ENCODE measurements at regions not wholly inside any gene's neighbourhood (a gene's known extent, or its start where the extent isn't known, plus 50 kb on each side); places are given as distances from the start of the nearest gene placed in this dataset.

GRCh38 chr7:51680594-51681399 lies 364.2 kb upstream of the COBL start:
- no peak overlapping the region for H3K4me3 ChIP-seq (ENCODE audit: low read depth, poor library complexity, severe bottlenecking)
- DNase-seq (ENCODE audit: low spot score in 2 of 2) = no peak
- no peak for TF ChIP-seq POLR2A (IDR thresholded peaks at IDR 0.05)
- TF ChIP-seq, protein P1, sequence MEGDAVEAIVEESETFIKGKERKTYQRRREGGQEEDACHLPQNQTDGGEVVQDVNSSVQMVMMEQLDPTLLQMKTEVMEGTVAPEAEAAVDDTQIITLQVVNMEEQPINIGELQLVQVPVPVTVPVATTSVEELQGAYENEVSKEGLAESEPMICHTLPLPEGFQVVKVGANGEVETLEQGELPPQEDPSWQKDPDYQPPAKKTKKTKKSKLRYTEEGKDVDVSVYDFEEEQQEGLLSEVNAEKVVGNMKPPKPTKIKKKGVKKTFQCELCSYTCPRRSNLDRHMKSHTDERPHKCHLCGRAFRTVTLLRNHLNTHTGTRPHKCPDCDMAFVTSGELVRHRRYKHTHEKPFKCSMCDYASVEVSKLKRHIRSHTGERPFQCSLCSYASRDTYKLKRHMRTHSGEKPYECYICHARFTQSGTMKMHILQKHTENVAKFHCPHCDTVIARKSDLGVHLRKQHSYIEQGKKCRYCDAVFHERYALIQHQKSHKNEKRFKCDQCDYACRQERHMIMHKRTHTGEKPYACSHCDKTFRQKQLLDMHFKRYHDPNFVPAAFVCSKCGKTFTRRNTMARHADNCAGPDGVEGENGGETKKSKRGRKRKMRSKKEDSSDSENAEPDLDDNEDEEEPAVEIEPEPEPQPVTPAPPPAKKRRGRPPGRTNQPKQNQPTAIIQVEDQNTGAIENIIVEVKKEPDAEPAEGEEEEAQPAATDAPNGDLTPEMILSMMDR (IDR thresholded peaks at IDR 0.05) = no peak
- WGBS, 2 donors = 78 to 79% methylated on average over 13 of the region's 13 CpGs
- intact Hi-C loops (cut with DNase I; ENCODE audit: low total_unique reads) = no loop called here

GRCh38 chr7:51679358-51679757 lies 362.7 kb upstream of the COBL start:
- no peak overlapping the region for H3K4me3 ChIP-seq (ENCODE audit: low read depth, poor library complexity, severe bottlenecking)
- no peak for DNase-seq (ENCODE audit: low spot score in 2 of 2)
- intact Hi-C loops (cut with DNase I; ENCODE audit: low total_unique reads) = no loop called here
- WGBS, 2 donors = 77 to 82% methylated on average over 9 of the region's 9 CpGs
- TF ChIP-seq, protein P1 (IDR thresholded peaks at IDR 0.05) = no peak
- TF ChIP-seq POLR2A (IDR thresholded peaks at IDR 0.05) = no peak

DNA sequence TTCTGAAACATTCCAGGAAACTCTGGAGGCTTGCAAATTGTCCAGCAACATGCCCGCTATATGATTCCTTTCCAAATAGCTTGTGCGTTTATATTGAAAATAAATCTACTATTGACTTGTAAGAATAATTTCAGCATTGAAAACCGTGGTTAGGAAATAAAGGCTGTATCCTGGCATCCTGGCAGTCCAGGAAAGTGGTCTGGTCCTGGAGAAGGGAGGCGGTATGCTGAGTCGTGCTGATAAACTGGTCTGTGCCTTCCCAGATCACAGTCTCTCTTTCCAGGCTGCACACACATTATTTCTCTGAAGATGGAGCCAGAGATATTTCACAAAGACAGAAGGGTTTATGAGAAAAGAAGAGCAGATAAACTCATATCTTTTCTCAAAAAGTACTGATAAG lies 350.1 kb upstream of the COBL start:
- H3K4me3 ChIP-seq (ENCODE audit: low read depth, poor library complexity, severe bottlenecking) = no peak overlapping the region
- TF ChIP-seq, protein P1 (IDR thresholded peaks at IDR 0.05) = no peak
- no peak for TF ChIP-seq POLR2A (IDR thresholded peaks at IDR 0.05)
- DNase-seq (ENCODE audit: low spot score in 2 of 2) = no peak
- intact Hi-C loops (cut with DNase I; ENCODE audit: low total_unique reads) = no loop called here
- WGBS, 2 donors = 35 to 40% methylated on average over 5 of the region's 5 CpGs

- H3K4me3 ChIP-seq (ENCODE audit: low read depth, poor library complexity, severe bottlenecking) = no peak overlapping the region
- intact Hi-C loops (cut with DNase I; ENCODE audit: low total_unique reads) = no loop called here
- no peak for TF ChIP-seq POLR2A (IDR thresholded peaks at IDR 0.05)
- TF ChIP-seq, protein P1 (IDR thresholded peaks at IDR 0.05) = no peak
- DNase-seq (ENCODE audit: low spot score in 2 of 2) = no peak
- 13 to 19% methylated on average over 3 of the region's 3 CpGs for WGBS, 2 donors
Measured at GRCh38 chr7:51666266-51666665, 349.7 kb upstream of the COBL start.

DNA sequence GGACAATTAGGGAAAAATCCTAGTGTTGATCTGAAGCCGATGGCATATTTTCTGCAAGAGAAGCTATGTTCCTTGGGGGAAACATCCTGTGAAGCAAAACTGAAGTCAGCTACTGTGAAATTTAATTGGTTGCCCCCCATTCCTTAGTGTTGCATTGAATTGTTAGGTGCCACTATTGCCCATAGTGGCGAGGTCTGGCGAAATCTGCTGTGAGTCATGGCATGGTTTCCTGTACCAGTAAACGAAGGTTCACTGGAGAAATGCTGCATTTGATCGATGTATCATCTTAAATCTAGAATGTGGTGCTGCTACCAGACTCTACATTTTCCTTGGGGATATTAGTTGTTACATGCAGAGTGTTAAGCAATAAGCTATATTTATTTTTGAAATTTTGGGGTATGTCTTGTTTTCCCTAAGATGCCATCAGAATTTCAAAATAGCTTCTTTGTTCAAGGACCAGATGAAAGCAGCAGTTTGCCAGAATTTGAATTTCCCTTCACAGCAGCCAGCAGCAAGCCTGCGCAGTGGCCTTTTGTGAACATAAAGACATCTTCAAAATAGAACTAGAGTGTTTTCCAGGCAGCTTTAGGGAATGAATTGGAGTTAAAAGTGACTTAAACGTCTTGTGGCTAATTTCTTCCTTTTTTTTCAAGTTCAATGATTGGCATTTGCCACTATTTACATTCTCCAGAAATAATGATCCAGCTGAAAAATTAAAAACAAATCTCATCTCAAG lies 348.6 kb upstream of the COBL start:
- intact Hi-C loops (cut with DNase I; ENCODE audit: low total_unique reads) = no loop called here
- H3K4me3 ChIP-seq (ENCODE audit: low read depth, poor library complexity, severe bottlenecking) = no peak overlapping the region
- 65 to 69% methylated on average over 7 of the region's 7 CpGs for WGBS, 2 donors
- TF ChIP-seq, protein P1 (IDR thresholded peaks at IDR 0.05) = no peak
- no peak for TF ChIP-seq POLR2A (IDR thresholded peaks at IDR 0.05)
- DNase-seq (ENCODE audit: low spot score in 2 of 2) = no peak

Data from lower leg skin (tissue), 4 donors.